ENCODE measurements at regions not wholly inside any gene's neighbourhood (a gene's known extent, or its start where the extent isn't known, plus 50 kb on each side); places are given as distances from the start of the nearest gene placed in this dataset.
"Not testable (repeated sequence)": the region's sequence is repeated elsewhere in the genome, so short reads cannot be mapped to it uniquely, and the experiment has no call there.

GRCh38 chr7:19558527-19558926, 150.3 kb downstream of the POLR1F start:
- 74 to 95% (median 91%) methylated on average over 1 of the region's 1 CpG for WGBS, 4 donors
- no peak for DNase-seq

GRCh38 chr7:19557726-19558465, 150.9 kb downstream of the POLR1F start:
- DNase-seq = no peak
- Histone ChIP-seq H3K27me3 (no peaks in the 10 kb centered on the region), H3K9me3 (replicated peaks in 1 of 3) (no peaks in the 10 kb centered on the region), H3K27ac (no peak overlapping the region), H3K36me3 (replicated peaks in 1 of 2) (no peaks in the 10 kb centered on the region), H3K4me3 (no peak overlapping the region), H3K4me1 (replicated peaks in 1 of 2) (no peaks in the 10 kb centered on the region)
- TF ChIP-seq POLR2A (IDR thresholded peaks at IDR 0.05) (no peak), CTCF (IDR thresholded peaks at IDR 0.05) (no peak)
- WGBS, 4 donors = 86 to 96% (median 91%) methylated on average over 3 of the region's 3 CpGs
- intact Hi-C loops (cut with DNase I) = no loop called here

More at GRCh38 chr7:19558527-19558926, 150.3 kb downstream of the POLR1F start:
- H3K4me1 ChIP-seq (replicated peaks in 1 of 2) = no peaks in the 10 kb centered on the region
- intact Hi-C loops (cut with DNase I) = no loop called here
- TF ChIP-seq CTCF (IDR thresholded peaks at IDR 0.05) (no peak), POLR2A (IDR thresholded peaks at IDR 0.05) (no peak)
- no peaks in the 10 kb centered on the region for H3K9me3 ChIP-seq (replicated peaks in 1 of 3)
- H3K4me3 ChIP-seq = no peak overlapping the region
- no peaks in the 10 kb centered on the region for H3K27me3 ChIP-seq
- no peak overlapping the region for H3K27ac ChIP-seq
- H3K36me3 ChIP-seq (replicated peaks in 1 of 2) = no peaks in the 10 kb centered on the region

GRCh38 chr7:19554581-19554980, 154.3 kb downstream of the POLR1F start:
- no peaks in the 10 kb centered on the region for H3K4me1 ChIP-seq (replicated peaks in 1 of 2)
- no peak for TF ChIP-seq CTCF (IDR thresholded peaks at IDR 0.05)
- TF ChIP-seq POLR2A (IDR thresholded peaks at IDR 0.05) = no peak
- no peak overlapping the region for H3K27ac ChIP-seq
- H3K4me3 ChIP-seq = no peak overlapping the region
- H3K36me3 ChIP-seq (replicated peaks in 1 of 2) = no peaks in the 10 kb centered on the region
- DNase-seq = no peak
- intact Hi-C loops (cut with DNase I) = no loop called here
- H3K9me3 ChIP-seq (replicated peaks in 1 of 3) = no peaks in the 10 kb centered on the region
- H3K27me3 ChIP-seq = no peaks in the 10 kb centered on the region

GRCh38 chr7:19552576-19552975, 156.3 kb downstream of the POLR1F start:
- Histone ChIP-seq H3K27me3 (no peaks in the 10 kb centered on the region), H3K4me1 (replicated peaks in 1 of 2) (no peaks in the 10 kb centered on the region), H3K4me3 (no peak overlapping the region), H3K27ac (no peak overlapping the region), H3K9me3 (replicated peaks in 1 of 3) (no peaks in the 10 kb centered on the region), H3K36me3 (replicated peaks in 1 of 2) (no peaks in the 10 kb centered on the region)
- DNase-seq = no peak
- 66 to 88% (median 74%) methylated on average over 2 of the region's 2 CpGs for WGBS, 4 donors
- no peak for TF ChIP-seq CTCF (IDR thresholded peaks at IDR 0.05)
- intact Hi-C loops (cut with DNase I) = no loop called here

- H3K27me3 ChIP-seq = not testable (repeated sequence)
Measured at GRCh38 chr7:19549246-19549645, 159.6 kb downstream of the POLR1F start.

More at GRCh38 chr7:19549246-19549645, 159.6 kb downstream of the POLR1F start:
- intact Hi-C loops (cut with DNase I); DNase-seq; H3K9me3 ChIP-seq (replicated peaks in 1 of 3); H3K27ac ChIP-seq; H3K4me3 ChIP-seq; H3K36me3 ChIP-seq (replicated peaks in 1 of 2); H3K4me1 ChIP-seq (replicated peaks in 1 of 2): not testable (repeated sequence)
- WGBS, 4 donors = 58 to 77% (median 69%) methylated on average over 3 to 4 of the region's 5 CpGs
